PC-9 (cell line): ENCODE measurements at regions not wholly inside any gene's neighbourhood (a gene's known extent, or its start where the extent isn't known, plus 50 kb on each side); places are given as distances from the start of the nearest gene placed in this dataset.

Source experiments
- CTCF ChIP-seq: fragments of 200-600 bp; sonication (generic); conservative IDR thresholded peaks from 2 replicates; pipeline ENCODE4 v1.6.1; 2017; ENCODE audit warnings: mixed run types, antibody characterized with exemption, mild to moderate bottlenecking, moderate library complexity
- EZH2 ChIP-seq: fragments of 200-600 bp; sonication (generic); IDR thresholded peaks from 2 replicates; pipeline ENCODE4 v1.8.0; 2017; ENCODE audit warnings: antibody characterized with exemption, low read depth

DNA sequence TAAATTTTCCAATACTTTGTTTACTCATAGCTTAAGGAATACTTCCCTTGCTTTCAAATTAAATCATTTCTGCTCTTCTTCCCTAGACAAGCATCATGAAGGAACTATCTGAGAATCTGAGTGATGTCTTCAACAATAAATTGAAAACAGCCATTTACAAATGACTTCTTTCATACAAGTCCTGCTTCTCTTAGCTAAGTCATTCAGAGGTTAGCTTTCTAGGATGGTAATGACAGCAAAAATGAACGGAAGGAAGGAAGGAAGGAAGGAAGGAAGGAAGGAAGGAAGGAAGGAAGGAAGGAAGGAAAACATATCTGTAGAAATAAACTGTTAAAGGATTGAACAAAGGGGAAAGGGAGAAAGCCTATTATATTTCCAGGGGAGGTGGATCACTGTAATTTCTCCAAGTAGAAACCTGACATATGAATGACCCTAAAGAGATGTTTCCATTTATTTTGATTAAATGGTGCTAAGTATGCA lies 335.0 kb upstream of the KYNU start:
- no peak for TF ChIP-seq CTCF
- no peak for TF ChIP-seq EZH2
